ENCODE measurements at regions not wholly inside any gene's neighbourhood (a gene's known extent, or its start where the extent isn't known, plus 50 kb on each side); places are given as distances from the start of the nearest gene placed in this dataset.
"Not testable (repeated sequence)": the region's sequence is repeated elsewhere in the genome, so short reads cannot be mapped to it uniquely, and the experiment has no call there.

- no peak for DNase-seq
These were observed 90.6 kb downstream of the CRYGS start for GRCh38 chr3:186453531-186453930.

- DNase-seq: no peak
These were observed 90.5 kb upstream of the DGKG start for GRCh38 chr3:186452517-186452916.

- no peak for DNase-seq
These were observed 89.3 kb upstream of the DGKG start for GRCh38 chr3:186451371-186451770.

- DNase-seq: no peak
These were observed 82.9 kb upstream of the DGKG start for GRCh38 chr3:186444974-186445373.

GRCh38 chr3:186444288-186444687 lies 82.3 kb upstream of the DGKG start:
- DNase-seq: no peak

- DNase-seq: peak; percentile 64
These were observed 80.9 kb upstream of the DGKG start for GRCh38 chr3:186442979-186443378.

GRCh38 chr3:186442162-186442561 lies 80.1 kb upstream of the DGKG start:
- no peak for DNase-seq

- DNase-seq: no peak
These were observed 78.9 kb upstream of the DGKG start for GRCh38 chr3:186440891-186441290.

- no peak for DNase-seq
These were observed 77.7 kb upstream of the DGKG start for GRCh38 chr3:186439725-186440124.

- DNase-seq: not testable (repeated sequence)
These were observed 73.3 kb upstream of the DGKG start for GRCh38 chr3:186435332-186435731.

- DNase-seq: no peak
These were observed 71.1 kb upstream of the DGKG start for GRCh38 chr3:186432944-186433732.

GRCh38 chr3:186432189-186432588 lies 70.2 kb upstream of the DGKG start:
- peak; percentile 30 for DNase-seq

- DNase-seq: peak; percentile 80
These were observed 65.7 kb upstream of the DGKG start for GRCh38 chr3:186427627-186428281.

- peak; percentile 53 for DNase-seq
These were observed 64.0 kb upstream of the DGKG start for GRCh38 chr3:186425788-186426730.

- no peak for DNase-seq
These were observed 59.9 kb upstream of the DGKG start for GRCh38 chr3:186421946-186422345.

- no peak for DNase-seq
These were observed 56.7 kb upstream of the DGKG start for GRCh38 chr3:186418671-186419145.

- DNase-seq: no peak
These were observed 55.8 kb upstream of the DGKG start for GRCh38 chr3:186417791-186418190.

GRCh38 chr3:186414735-186415419 lies 52.8 kb upstream of the DGKG start:
- DNase-seq: peak; percentile 48

- peak; percentile 88 for DNase-seq
These were observed 51.8 kb upstream of the DGKG start for GRCh38 chr3:186413615-186414415.

- DNase-seq: no peak
These were observed 50.0 kb upstream of the DGKG start for GRCh38 chr3:186411994-186412393.
